GM12878 (cell line): ENCODE measurements at regions not wholly inside any gene's neighbourhood (a gene's known extent, or its start where the extent isn't known, plus 50 kb on each side); places are given as distances from the start of the nearest gene placed in this dataset.

Experiments used
- ASH2L ChIP-seq: fragments of 300-600, 200-600 bp; sonication (generic); IDR thresholded peaks from 2 replicates; pipeline ENCODE4 v1.6.1; 2017; ENCODE audit warnings: low read depth, mild to moderate bottlenecking, borderline replicate concordance
- ESRRA ChIP-seq: IDR thresholded peaks from 2 replicates; pipeline ENCODE4 v1.6.1; 2012; ENCODE audit warnings: mild to moderate bottlenecking, low read length, improper control_type of control experiment
- JUNB ChIP-seq: IDR thresholded peaks from 2 replicates; pipeline ENCODE4 v1.6.1; 2016; ENCODE audit warnings: antibody characterized with exemption, mild to moderate bottlenecking
- TCF12 ChIP-seq: IDR thresholded peaks from 2 replicates; pipeline ENCODE4 v1.6.1; 2011; ENCODE audit warnings: low read depth, mild to moderate bottlenecking, low read length
- TF ChIP-seq, protein P1 (sequence below): IDR thresholded peaks from 2 replicates; pipeline ENCODE4 v1.6.1; 2012; ENCODE audit warnings: low read depth, low read length, improper control_type of control experiment

DNA sequence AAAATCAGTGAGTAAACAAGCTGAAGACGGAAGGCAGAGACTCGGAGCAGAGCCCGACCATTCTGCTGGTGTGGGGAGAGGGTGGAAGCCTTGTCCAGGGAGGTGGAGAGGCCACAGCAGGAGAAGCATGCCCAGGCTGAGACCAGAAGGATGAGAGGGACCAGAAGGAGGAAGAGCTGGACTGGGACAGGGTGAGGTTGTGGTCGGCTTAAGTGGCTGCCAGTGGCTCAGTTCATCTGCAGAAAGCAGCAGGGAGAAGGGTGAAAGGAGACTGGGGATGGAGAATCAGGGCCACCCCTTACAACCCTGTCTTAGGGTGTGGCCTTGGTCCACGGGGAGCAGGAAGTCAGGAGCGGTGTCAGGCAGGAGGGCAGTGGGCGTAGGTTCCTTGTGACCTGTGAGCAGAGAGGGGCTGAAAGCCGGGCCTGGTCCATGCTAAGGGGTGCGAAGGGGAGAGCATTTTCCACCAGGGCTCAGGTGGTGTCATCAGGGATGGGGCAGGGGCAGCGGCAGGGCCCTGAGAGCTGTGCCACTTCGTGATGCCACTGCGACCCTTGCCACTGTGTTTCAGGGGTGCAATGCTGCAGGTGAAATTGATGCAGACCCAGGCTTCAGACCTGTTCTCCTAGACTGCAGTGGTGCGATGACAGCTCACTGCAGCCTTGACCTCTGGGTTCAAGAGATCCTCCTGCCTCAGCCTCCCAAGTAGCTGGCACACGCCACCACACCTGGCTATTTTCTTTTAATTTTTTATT lies 81.1 kb downstream of the TTLL2 start:
- no peak for TF ChIP-seq ESRRA
- no peak for TF ChIP-seq ASH2L
- TF ChIP-seq, protein P1, sequence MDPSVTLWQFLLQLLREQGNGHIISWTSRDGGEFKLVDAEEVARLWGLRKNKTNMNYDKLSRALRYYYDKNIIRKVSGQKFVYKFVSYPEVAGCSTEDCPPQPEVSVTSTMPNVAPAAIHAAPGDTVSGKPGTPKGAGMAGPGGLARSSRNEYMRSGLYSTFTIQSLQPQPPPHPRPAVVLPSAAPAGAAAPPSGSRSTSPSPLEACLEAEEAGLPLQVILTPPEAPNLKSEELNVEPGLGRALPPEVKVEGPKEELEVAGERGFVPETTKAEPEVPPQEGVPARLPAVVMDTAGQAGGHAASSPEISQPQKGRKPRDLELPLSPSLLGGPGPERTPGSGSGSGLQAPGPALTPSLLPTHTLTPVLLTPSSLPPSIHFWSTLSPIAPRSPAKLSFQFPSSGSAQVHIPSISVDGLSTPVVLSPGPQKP, result no peak
- no peak for TF ChIP-seq TCF12
- TF ChIP-seq JUNB, result no peak
